Lower leg skin (tissue), 4 donors: ENCODE measurements at regions not wholly inside any gene's neighbourhood (a gene's known extent, or its start where the extent isn't known, plus 50 kb on each side); places are given as distances from the start of the nearest gene placed in this dataset.

Experiments
- DNase-seq, 2 donors: peaks; one replicate each; pipeline ENCODE4 v3.0.0-alpha.2; 2019; ENCODE audit warnings: low spot score in 2 of 2
- H3K4me3 ChIP-seq: fragments of 200-600 bp; sonication (generic); 2 replicates; pipeline ENCODE4 v1.5.1; 2017; ENCODE audit warnings: mild to moderate bottlenecking, low read depth; ENCODE audit not compliant: poor library complexity, severe bottlenecking
- CTCF ChIP-seq, 3 donors: fragments of 450-650 bp; IDR thresholded peaks; one replicate each; pipeline ENCODE4 v1.5.1; 2016; ENCODE audit warnings: antibody characterized with exemption in 3 of 3, mild to moderate bottlenecking in 3 of 3, moderate library complexity in 2 of 3
- POLR2A ChIP-seq, 2 donors: fragments of 450-650 bp; IDR thresholded peaks; one replicate each; pipeline ENCODE4 v1.6.1; 2016 to 2017; ENCODE audit warnings: antibody characterized with exemption in 2 of 2, mild to moderate bottlenecking in 1 of 2, moderate library complexity in 1 of 2
- WGBS, 2 donors: methylation state at CpG; one replicate each; pipeline ENCODE4 v1.1.5; 2018; 5-methylcytosine and 5-hydroxymethylcytosine counted together
- intact Hi-C: fragments of 100-400 bp; cut with DNase I; formaldehyde crosslinking; loops from one replicate; pipeline ENCODE4 v1.15.0; 2023; ENCODE audit warnings: low total_unique reads

- TF ChIP-seq POLR2A (IDR thresholded peaks at IDR 0.05): no peak
- no peak for TF ChIP-seq CTCF (IDR thresholded peaks at IDR 0.05)
- WGBS, 2 donors: 83 to 86% methylated on average over 5 of the region's 5 CpGs
- DNase-seq: no peak
- intact Hi-C loops: no loop called here
- no peak overlapping the region for H3K4me3 ChIP-seq
These were observed 138.0 kb downstream of the NUDT12 start for GRCh38 chr5:103424453-103425205.

- no peak overlapping the region for H3K4me3 ChIP-seq
- 52 to 53% methylated on average over 2 of the region's 2 CpGs for WGBS, 2 donors
- intact Hi-C loops: no loop called here
- no peak for DNase-seq
- TF ChIP-seq POLR2A (IDR thresholded peaks at IDR 0.05): no peak
- no peak for TF ChIP-seq CTCF (IDR thresholded peaks at IDR 0.05)
These were observed 138.6 kb downstream of the NUDT12 start for GRCh38 chr5:103424026-103424425.

GRCh38 chr5:103422756-103423155 is 139.8 kb downstream of the NUDT12 start:
- no peak overlapping the region for H3K4me3 ChIP-seq
- intact Hi-C loops: no loop called here
- no peak for TF ChIP-seq CTCF (IDR thresholded peaks at IDR 0.05)
- no peak for TF ChIP-seq POLR2A (IDR thresholded peaks at IDR 0.05)
- no peak for DNase-seq

GRCh38 chr5:103414604-103415003 is 148.0 kb downstream of the NUDT12 start:
- peak in 1 of 2 donors; percentile 19 for DNase-seq
- no peak for TF ChIP-seq CTCF (IDR thresholded peaks at IDR 0.05)
- no peak for TF ChIP-seq POLR2A (IDR thresholded peaks at IDR 0.05)
- WGBS, 2 donors: 74% methylated on average over 2 of the region's 2 CpGs
- intact Hi-C loops: no loop called here
- no peak overlapping the region for H3K4me3 ChIP-seq

- TF ChIP-seq POLR2A (IDR thresholded peaks at IDR 0.05): no peak
- TF ChIP-seq CTCF (IDR thresholded peaks at IDR 0.05): no peak
- no peak for DNase-seq
- WGBS, 2 donors: 40 to 46% methylated on average over 1 of the region's 1 CpG
- no peak overlapping the region for H3K4me3 ChIP-seq
- intact Hi-C loops: no loop called here
These were observed 150.9 kb downstream of the NUDT12 start for GRCh38 chr5:103411711-103412110.

GRCh38 chr5:103410172-103410571 is 151.6 kb downstream of the MACIR start:
- H3K4me3 ChIP-seq: no peak overlapping the region
- TF ChIP-seq POLR2A (IDR thresholded peaks at IDR 0.05) (no peak), CTCF (IDR thresholded peaks at IDR 0.05) (no peak)
- WGBS, 2 donors: 70 to 74% methylated on average over 2 of the region's 2 CpGs
- no peak for DNase-seq
- intact Hi-C loops: no loop called here
